ENCODE measurements at regions not wholly inside any gene's neighbourhood (a gene's known extent, or its start where the extent isn't known, plus 50 kb on each side); places are given as distances from the start of the nearest gene placed in this dataset.

DNA sequence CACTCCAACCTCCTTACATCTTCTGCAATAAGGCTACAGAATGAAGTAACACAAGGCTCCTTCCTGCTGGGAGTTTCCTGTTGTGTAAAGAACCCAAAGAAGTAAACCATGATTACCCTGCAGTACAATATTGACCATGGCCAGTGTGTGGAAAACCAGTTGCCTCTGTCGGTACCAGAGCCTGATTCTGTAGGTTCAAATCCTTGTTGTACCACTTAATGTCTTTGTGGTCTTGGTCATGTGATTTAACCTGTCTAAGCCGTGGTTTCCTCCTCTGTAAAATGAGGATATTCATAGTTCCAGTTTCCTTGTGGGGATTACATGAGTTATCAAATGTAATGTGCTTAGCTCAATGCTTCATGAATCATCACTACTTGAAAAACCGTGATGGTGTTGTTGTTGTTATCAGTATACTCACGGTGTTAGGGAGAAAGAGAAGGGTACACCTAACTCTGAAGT lies 60.3 kb upstream of the PRELID3B start:
- TF ChIP-seq POLR2A (IDR thresholded peaks at IDR 0.05), result no peak
- TF ChIP-seq, protein P1, sequence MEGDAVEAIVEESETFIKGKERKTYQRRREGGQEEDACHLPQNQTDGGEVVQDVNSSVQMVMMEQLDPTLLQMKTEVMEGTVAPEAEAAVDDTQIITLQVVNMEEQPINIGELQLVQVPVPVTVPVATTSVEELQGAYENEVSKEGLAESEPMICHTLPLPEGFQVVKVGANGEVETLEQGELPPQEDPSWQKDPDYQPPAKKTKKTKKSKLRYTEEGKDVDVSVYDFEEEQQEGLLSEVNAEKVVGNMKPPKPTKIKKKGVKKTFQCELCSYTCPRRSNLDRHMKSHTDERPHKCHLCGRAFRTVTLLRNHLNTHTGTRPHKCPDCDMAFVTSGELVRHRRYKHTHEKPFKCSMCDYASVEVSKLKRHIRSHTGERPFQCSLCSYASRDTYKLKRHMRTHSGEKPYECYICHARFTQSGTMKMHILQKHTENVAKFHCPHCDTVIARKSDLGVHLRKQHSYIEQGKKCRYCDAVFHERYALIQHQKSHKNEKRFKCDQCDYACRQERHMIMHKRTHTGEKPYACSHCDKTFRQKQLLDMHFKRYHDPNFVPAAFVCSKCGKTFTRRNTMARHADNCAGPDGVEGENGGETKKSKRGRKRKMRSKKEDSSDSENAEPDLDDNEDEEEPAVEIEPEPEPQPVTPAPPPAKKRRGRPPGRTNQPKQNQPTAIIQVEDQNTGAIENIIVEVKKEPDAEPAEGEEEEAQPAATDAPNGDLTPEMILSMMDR (IDR thresholded peaks at IDR 0.05), result no peak

Data from adrenal gland (tissue), 5 donors.